ENCODE measurements at regions not wholly inside any gene's neighbourhood (a gene's known extent, or its start where the extent isn't known, plus 50 kb on each side); places are given as distances from the start of the nearest gene placed in this dataset.

DNA sequence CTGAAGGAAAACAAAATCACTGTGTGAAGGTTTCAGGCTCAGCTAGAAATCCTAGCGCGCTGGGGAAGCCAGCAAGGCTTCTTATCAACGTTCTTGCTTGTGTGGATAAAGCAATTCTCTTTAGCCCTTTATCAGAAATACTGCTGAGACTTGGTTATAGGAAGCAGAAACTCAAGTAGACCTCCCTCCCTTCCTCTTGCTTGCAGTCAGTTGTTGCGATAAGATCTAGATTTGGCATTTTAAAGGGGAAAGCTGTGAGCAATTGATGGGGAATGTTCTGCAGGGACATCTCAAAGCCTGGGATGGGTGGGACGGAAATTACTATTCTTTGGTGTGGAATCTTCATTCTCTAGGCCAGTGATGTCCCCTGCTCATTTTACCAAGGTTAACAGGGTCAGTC lies 76.4 kb upstream of the ANO4 start:
- Mint-ChIP-seq H3K27ac (peak overlapping the region in 1 of 3 donors; percentile 60), H3K9me3 (no peaks in the 10 kb centered on the region), H3K4me3 (no peak overlapping the region), H3K27me3 (peaks cover 41% of the 10 kb centered on the region), H3K4me1 (peaks cover 0 to 5% (median under 1%) of the 10 kb centered on the region in 4 donors), H3K36me3 (no peaks in the 10 kb centered on the region)
- Histone ChIP-seq H3K4me3 (ENCODE audit: low read depth, low read length) (no peak overlapping the region), H3K36me3 (ENCODE audit: control insufficient read depth, insufficient read depth, low read length) (no peaks in the 10 kb centered on the region), H3K4me1 (ENCODE audit: control insufficient read depth, insufficient read depth, low read length, poor library complexity, severe bottlenecking) (no peaks in the 10 kb centered on the region), H3K27ac (ENCODE audit: insufficient read depth, low read length, poor library complexity, severe bottlenecking) (no peak overlapping the region), H3K27me3 (ENCODE audit: control insufficient read depth, insufficient read depth, low read length) (peaks cover 16% of the 10 kb centered on the region), H3K9me3 (ENCODE audit: control insufficient read depth in 2 of 2, low read length in 2 of 2) (no peaks in the 10 kb centered on the region)
- DNase-seq, result no peak
- no peak for ATAC-seq (ENCODE audit: low read depth in 2 of 2)

DNA sequence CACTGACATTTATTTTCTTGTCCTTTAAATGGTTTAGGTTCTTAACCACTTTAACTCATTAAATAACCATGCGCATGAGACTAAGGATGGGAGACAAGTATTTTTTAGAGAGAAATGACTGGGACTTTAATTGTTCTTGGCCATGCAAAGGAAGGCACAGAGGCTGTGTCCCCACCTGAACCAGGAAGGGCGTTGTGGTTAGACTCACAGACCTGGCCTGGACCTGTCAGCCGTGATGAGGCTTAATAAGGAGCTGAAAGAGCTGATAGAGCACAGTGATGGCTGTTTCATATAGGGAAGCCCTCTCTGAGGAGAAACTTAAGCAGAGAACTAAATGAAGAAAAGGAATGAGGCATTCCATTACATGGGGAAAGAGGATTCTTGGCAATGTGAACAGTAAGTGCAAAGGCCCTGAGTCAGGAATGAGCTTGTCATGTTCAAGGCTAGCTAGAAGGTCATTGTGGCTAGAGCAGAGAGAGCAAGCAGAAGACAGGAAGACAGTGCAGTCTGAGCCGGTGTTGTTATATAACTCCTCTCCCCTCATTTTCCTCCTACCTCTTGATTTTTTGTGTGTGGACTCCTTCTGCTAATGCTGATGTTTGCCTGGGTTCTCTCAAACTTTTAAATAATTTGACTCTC lies 74.4 kb upstream of the ANO4 start:
- H3K36me3 ChIP-seq (ENCODE audit: control insufficient read depth, insufficient read depth, low read length), result no peaks in the 10 kb centered on the region
- peaks cover 35% of the 10 kb centered on the region for H3K27me3 Mint-ChIP-seq
- no peaks in the 10 kb centered on the region for H3K4me1 ChIP-seq (ENCODE audit: control insufficient read depth, insufficient read depth, low read length, poor library complexity, severe bottlenecking)
- peaks cover 0 to 4% (median under 1%) of the 10 kb centered on the region in 4 donors for H3K4me1 Mint-ChIP-seq
- H3K36me3 Mint-ChIP-seq, result no peaks in the 10 kb centered on the region
- H3K27me3 ChIP-seq (ENCODE audit: control insufficient read depth, insufficient read depth, low read length), result peaks cover 16% of the 10 kb centered on the region
- H3K9me3 ChIP-seq (ENCODE audit: control insufficient read depth in 2 of 2, low read length in 2 of 2), result no peaks in the 10 kb centered on the region
- H3K4me3 Mint-ChIP-seq, result no peak overlapping the region
- H3K4me3 ChIP-seq (ENCODE audit: low read depth, low read length), result no peak overlapping the region
- no peaks in the 10 kb centered on the region for H3K9me3 Mint-ChIP-seq
- ATAC-seq (ENCODE audit: low read depth in 2 of 2) (no peak), DNase-seq (no peak)
- H3K27ac Mint-ChIP-seq, result no peak overlapping the region
- no peak overlapping the region for H3K27ac ChIP-seq (ENCODE audit: insufficient read depth, low read length, poor library complexity, severe bottlenecking)

DNA sequence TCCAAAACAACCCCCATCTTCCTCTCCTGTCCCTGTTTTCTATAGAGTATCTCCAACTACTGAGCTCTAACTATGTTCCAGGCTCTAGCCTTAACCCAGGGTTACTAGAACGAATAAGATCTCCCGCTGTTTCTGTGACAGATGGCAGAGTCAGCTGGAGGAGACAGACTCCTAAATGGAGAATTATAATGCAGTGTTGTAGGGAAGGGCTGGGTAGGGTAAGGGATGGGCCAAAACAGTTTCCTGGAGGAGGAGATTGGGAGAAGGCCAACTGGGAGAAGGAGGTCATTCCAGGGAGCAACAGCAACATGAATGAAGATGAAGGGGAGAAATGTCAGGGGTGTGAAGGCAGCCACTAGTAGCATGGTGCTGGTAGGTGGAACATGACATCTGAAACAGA lies 73.4 kb upstream of the ANO4 start:
- DNase-seq (no peak), ATAC-seq (ENCODE audit: low read depth in 2 of 2) (no peak)
- H3K27me3 ChIP-seq (ENCODE audit: control insufficient read depth, insufficient read depth, low read length), result peaks cover 16% of the 10 kb centered on the region
- H3K4me3 Mint-ChIP-seq, result no peak overlapping the region
- no peak overlapping the region for H3K4me3 ChIP-seq (ENCODE audit: low read depth, low read length)
- H3K36me3 Mint-ChIP-seq, result no peaks in the 10 kb centered on the region
- no peaks in the 10 kb centered on the region for H3K4me1 Mint-ChIP-seq
- no peaks in the 10 kb centered on the region for H3K9me3 Mint-ChIP-seq
- H3K4me1 ChIP-seq (ENCODE audit: control insufficient read depth, insufficient read depth, low read length, poor library complexity, severe bottlenecking), result no peaks in the 10 kb centered on the region
- H3K27ac ChIP-seq (ENCODE audit: insufficient read depth, low read length, poor library complexity, severe bottlenecking), result no peak overlapping the region
- H3K27me3 Mint-ChIP-seq, result peaks cover 29% of the 10 kb centered on the region
- no peaks in the 10 kb centered on the region for H3K36me3 ChIP-seq (ENCODE audit: control insufficient read depth, insufficient read depth, low read length)
- H3K9me3 ChIP-seq (ENCODE audit: control insufficient read depth in 2 of 2, low read length in 2 of 2), result no peaks in the 10 kb centered on the region
- no peak overlapping the region for H3K27ac Mint-ChIP-seq

DNA sequence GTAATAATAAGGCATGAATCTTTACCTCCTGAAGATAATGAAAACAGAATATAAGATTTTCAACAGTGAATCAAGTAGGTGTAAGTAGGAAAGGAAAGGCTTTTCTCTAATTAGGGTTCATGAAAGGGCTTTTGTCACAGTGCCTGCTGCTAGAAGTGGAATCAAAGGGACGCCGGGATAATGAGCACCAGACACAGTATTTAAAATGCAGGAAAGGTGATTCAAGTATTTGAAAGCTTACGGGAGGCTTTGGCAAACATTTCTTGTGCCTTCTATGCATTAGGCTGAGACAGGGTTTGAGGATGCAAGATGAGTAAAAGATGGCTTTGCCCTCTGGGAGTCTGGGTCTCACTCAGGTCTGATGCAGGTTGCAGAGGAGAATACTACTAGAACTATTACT lies 70.5 kb upstream of the ANO4 start:
- peaks cover 6% of the 10 kb centered on the region for H3K27me3 Mint-ChIP-seq
- H3K36me3 Mint-ChIP-seq, result no peaks in the 10 kb centered on the region
- no peaks in the 10 kb centered on the region for H3K4me1 ChIP-seq (ENCODE audit: control insufficient read depth, insufficient read depth, low read length, poor library complexity, severe bottlenecking)
- H3K9me3 ChIP-seq (ENCODE audit: control insufficient read depth in 2 of 2, low read length in 2 of 2), result no peaks in the 10 kb centered on the region
- ATAC-seq (ENCODE audit: low read depth in 2 of 2) (no peak), DNase-seq (no peak)
- H3K27ac ChIP-seq (ENCODE audit: insufficient read depth, low read length, poor library complexity, severe bottlenecking), result no peak overlapping the region
- H3K9me3 Mint-ChIP-seq, result no peaks in the 10 kb centered on the region
- no peaks in the 10 kb centered on the region for H3K36me3 ChIP-seq (ENCODE audit: control insufficient read depth, insufficient read depth, low read length)
- no peaks in the 10 kb centered on the region for H3K4me1 Mint-ChIP-seq
- no peak overlapping the region for H3K4me3 ChIP-seq (ENCODE audit: low read depth, low read length)
- no peak overlapping the region for H3K4me3 Mint-ChIP-seq
- peaks cover 5% of the 10 kb centered on the region for H3K27me3 ChIP-seq (ENCODE audit: control insufficient read depth, insufficient read depth, low read length)
- H3K27ac Mint-ChIP-seq, result no peak overlapping the region

DNA sequence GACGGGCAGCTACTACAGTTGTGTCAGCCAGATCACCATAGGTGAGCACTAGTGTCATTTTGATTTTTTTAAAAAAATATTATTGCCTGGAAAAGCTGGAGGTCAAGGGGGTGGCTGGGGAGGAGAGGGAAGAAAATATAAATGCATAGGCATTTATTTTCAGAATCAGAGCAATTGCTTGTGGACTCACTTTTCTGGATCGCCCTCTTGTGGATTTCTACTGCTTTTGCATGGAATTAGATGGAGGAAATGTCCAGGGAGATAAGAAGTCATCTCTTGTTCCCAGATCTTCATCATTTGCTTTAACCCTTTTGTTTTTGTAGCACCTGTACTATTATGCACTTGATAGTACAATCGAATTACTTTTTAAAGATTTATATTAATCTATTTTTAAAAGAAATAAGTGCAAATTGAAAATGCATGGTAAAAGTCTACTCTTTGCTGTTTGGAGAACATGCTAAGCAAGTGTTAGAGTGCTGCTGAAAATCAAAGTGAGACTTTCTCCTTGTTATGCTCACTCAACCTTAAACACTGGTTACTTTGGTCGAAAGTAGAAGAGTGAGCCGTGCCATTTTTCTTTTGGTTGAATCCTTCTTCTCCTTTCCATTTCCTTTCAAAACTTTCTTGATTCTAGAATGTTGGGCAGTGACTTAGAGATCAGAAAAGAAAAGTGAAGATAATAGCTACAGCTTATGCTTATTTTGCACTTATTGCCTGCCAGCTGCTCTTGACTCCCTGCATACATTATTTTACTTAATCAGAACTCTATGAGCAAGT lies 60.6 kb upstream of the ANO4 start:
- Mint-ChIP-seq H3K27me3 (no peaks in the 10 kb centered on the region), H3K36me3 (no peaks in the 10 kb centered on the region), H3K4me1 (no peaks in the 10 kb centered on the region), H3K9me3 (peaks cover 0 to 3% (median 0%) of the 10 kb centered on the region in 7 donors), H3K27ac (no peak overlapping the region), H3K4me3 (no peak overlapping the region)
- no peak for ATAC-seq (ENCODE audit: low read depth in 2 of 2)
- H3K4me1 ChIP-seq (ENCODE audit: control insufficient read depth, insufficient read depth, low read length, poor library complexity, severe bottlenecking), result no peaks in the 10 kb centered on the region
- H3K27ac ChIP-seq (ENCODE audit: insufficient read depth, low read length, poor library complexity, severe bottlenecking), result no peak overlapping the region
- peaks cover 2% of the 10 kb centered on the region for H3K27me3 ChIP-seq (ENCODE audit: control insufficient read depth, insufficient read depth, low read length)
- H3K4me3 ChIP-seq (ENCODE audit: low read depth, low read length), result no peak overlapping the region
- H3K9me3 ChIP-seq (ENCODE audit: control insufficient read depth in 2 of 2, low read length in 2 of 2), result no peaks in the 10 kb centered on the region
- no peaks in the 10 kb centered on the region for H3K36me3 ChIP-seq (ENCODE audit: control insufficient read depth, insufficient read depth, low read length)
- DNase-seq, result no peak

DNA sequence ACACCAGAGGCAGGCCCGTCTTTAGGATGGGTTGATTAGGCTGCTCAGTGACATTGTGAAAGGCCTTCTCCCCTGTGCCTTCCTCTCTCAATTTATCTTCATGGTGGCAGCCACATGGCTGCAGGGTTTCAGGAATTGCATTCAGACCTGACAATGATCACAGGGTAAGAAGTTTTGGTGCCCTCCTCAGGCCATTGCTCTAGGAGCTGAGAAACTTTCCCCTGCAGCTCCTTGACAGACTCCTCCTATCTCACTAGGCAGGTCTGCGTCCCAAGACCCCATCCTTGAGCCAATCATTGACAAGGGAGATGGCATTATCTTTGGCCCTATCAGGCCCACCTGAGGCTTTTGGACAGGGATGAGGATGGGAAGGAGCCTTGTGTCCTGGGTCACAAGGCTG lies 57.4 kb upstream of the ANO4 start:
- Mint-ChIP-seq H3K9me3 (peaks cover 0 to 2% (median 0%) of the 10 kb centered on the region in 7 donors), H3K36me3 (no peaks in the 10 kb centered on the region)

DNA sequence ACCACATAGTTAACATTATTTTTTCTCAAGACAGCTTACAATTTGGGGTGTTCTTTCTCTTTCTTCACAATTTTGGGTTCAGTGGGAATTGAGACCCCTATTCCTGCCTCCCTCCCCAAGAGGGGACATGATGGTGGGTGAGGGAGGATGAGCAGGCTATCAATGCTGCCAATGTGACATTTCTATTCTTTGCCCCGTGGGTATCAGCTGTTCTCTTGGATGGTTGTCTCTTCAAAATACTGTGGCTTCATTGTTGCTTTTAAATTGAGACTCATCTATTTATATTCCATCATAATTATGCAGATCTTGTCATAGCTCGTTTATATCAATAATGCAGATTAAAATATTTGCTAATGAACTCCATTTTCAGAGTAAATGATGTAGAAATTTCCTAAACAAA lies 56.5 kb upstream of the ANO4 start:
- no peak overlapping the region for H3K27ac Mint-ChIP-seq
- Histone ChIP-seq H3K27ac (ENCODE audit: insufficient read depth, low read length, poor library complexity, severe bottlenecking) (no peak overlapping the region), H3K27me3 (ENCODE audit: control insufficient read depth, insufficient read depth, low read length) (no peaks in the 10 kb centered on the region), H3K36me3 (ENCODE audit: control insufficient read depth, insufficient read depth, low read length) (no peaks in the 10 kb centered on the region), H3K9me3 (ENCODE audit: control insufficient read depth in 2 of 2, low read length in 2 of 2) (no peaks in the 10 kb centered on the region), H3K4me3 (ENCODE audit: low read depth, low read length) (no peak overlapping the region), H3K4me1 (ENCODE audit: control insufficient read depth, insufficient read depth, low read length, poor library complexity, severe bottlenecking) (no peaks in the 10 kb centered on the region)
- H3K9me3 Mint-ChIP-seq, result peaks cover 0 to 2% (median 0%) of the 10 kb centered on the region in 7 donors
- H3K36me3 Mint-ChIP-seq, result no peaks in the 10 kb centered on the region
- ATAC-seq (ENCODE audit: low read depth in 2 of 2) (no peak), DNase-seq (no peak)
- H3K4me1 Mint-ChIP-seq, result no peaks in the 10 kb centered on the region
- H3K27me3 Mint-ChIP-seq, result peaks cover 4% of the 10 kb centered on the region
- H3K4me3 Mint-ChIP-seq, result no peak overlapping the region

More for the DNA sequence above, 57.4 kb upstream of the ANO4 start:
- no peaks in the 10 kb centered on the region for H3K9me3 ChIP-seq (ENCODE audit: control insufficient read depth in 2 of 2, low read length in 2 of 2)
- DNase-seq (no peak), ATAC-seq (ENCODE audit: low read depth in 2 of 2) (no peak)
- H3K27me3 ChIP-seq (ENCODE audit: control insufficient read depth, insufficient read depth, low read length), result no peaks in the 10 kb centered on the region
- no peaks in the 10 kb centered on the region for H3K4me1 Mint-ChIP-seq
- H3K27me3 Mint-ChIP-seq, result peaks cover 4% of the 10 kb centered on the region
- H3K4me3 ChIP-seq (ENCODE audit: low read depth, low read length), result no peak overlapping the region
- H3K4me3 Mint-ChIP-seq, result no peak overlapping the region
- no peak overlapping the region for H3K27ac ChIP-seq (ENCODE audit: insufficient read depth, low read length, poor library complexity, severe bottlenecking)
- H3K27ac Mint-ChIP-seq, result no peak overlapping the region
- no peaks in the 10 kb centered on the region for H3K36me3 ChIP-seq (ENCODE audit: control insufficient read depth, insufficient read depth, low read length)
- H3K4me1 ChIP-seq (ENCODE audit: control insufficient read depth, insufficient read depth, low read length, poor library complexity, severe bottlenecking), result no peaks in the 10 kb centered on the region

Data from CD4-positive, CD25-positive, alpha-beta regulatory T cell (primary cell).